WTC11 (cell line): ENCODE measurements at regions not wholly inside any gene's neighbourhood (a gene's known extent, or its start where the extent isn't known, plus 50 kb on each side); places are given as distances from the start of the nearest gene placed in this dataset.
A peak's percentile ranks its signal among the peaks of the same experiment; 100 is the strongest.

Experiments
- ATAC-seq: fragments of 200-7000 bp; cut with Tn5 transposase; 2 replicates; pipeline ENCODE4 v1.10.0; 2021; ENCODE audit warnings: mild to moderate bottlenecking, moderate library complexity
- CTCF ChIA-PET: fragments of 300-600 bp; sonication (Branson Sonifier 250); formaldehyde crosslinking; loops from one replicate; lab custom pipeline; 2021; ENCODE audit warnings: antibody characterized with exemption; lab: Charles Lee
- POLR2A ChIA-PET: fragments of 350-600 bp; sonication (Branson Sonifier 250); formaldehyde crosslinking; loops from one replicate; lab custom pipeline; 2021; ENCODE audit warnings: antibody characterized with exemption; lab: Charles Lee
- DNase-seq: peaks from one replicate; pipeline ENCODE4 v3.0.0; 2021; ENCODE audit warnings: low spot score
- H3K27ac Mint-ChIP-seq: 2 replicates; pipeline ENCODE4 v1.8.0; 2021; ENCODE audit warnings: mixed read lengths
- H3K27me3 Mint-ChIP-seq: 2 replicates; pipeline ENCODE4 v1.8.0; 2021; ENCODE audit warnings: low read depth, mild to moderate bottlenecking, moderate library complexity, mixed read lengths
- H3K36me3 Mint-ChIP-seq: 2 replicates; pipeline ENCODE4 v1.8.0; 2021; ENCODE audit warnings: mixed read lengths
- H3K4me1 Mint-ChIP-seq: 2 replicates; pipeline ENCODE4 v1.8.0; 2022; ENCODE audit warnings: mixed read lengths
- H3K4me3 Mint-ChIP-seq: 2 replicates; pipeline ENCODE4 v1.8.0; 2021; ENCODE audit warnings: mild to moderate bottlenecking, moderate library complexity, mixed read lengths
- H3K9me3 Mint-ChIP-seq: 2 replicates; pipeline ENCODE4 v1.8.0; 2021; ENCODE audit warnings: mixed read lengths
- ATF2 ChIP-seq: sonication (generic); formaldehyde crosslinking; IDR thresholded peaks from 2 replicates; pipeline ENCODE4 v1.8.1; 2022; ENCODE audit warnings: low read depth, missing genetic modification reagents, borderline replicate concordance
- CREM ChIP-seq: sonication (generic); formaldehyde crosslinking; IDR thresholded peaks from 2 replicates; pipeline ENCODE4 v1.8.1; 2022; ENCODE audit warnings: mild to moderate bottlenecking, missing genetic modification reagents, moderate library complexity
- FOXK1 ChIP-seq: sonication (generic); formaldehyde crosslinking; IDR thresholded peaks from 2 replicates; pipeline ENCODE4 v1.8.0; 2022; ENCODE audit warnings: mild to moderate bottlenecking, moderate library complexity, missing genetic modification reagents
- NFE2L1 ChIP-seq: sonication (generic); formaldehyde crosslinking; IDR thresholded peaks from 2 replicates; pipeline ENCODE4 v1.8.1; 2023; ENCODE audit warnings: missing genetic modification reagents
- NR2C2 ChIP-seq: sonication (generic); formaldehyde crosslinking; IDR thresholded peaks from 2 replicates; pipeline ENCODE4 v1.8.0; 2022; ENCODE audit warnings: mild to moderate bottlenecking, missing genetic modification reagents
- NR3C1 ChIP-seq: sonication (generic); formaldehyde crosslinking; conservative IDR thresholded peaks from 2 replicates; pipeline ENCODE4 v1.8.1; 2023; ENCODE audit warnings: low read depth, mild to moderate bottlenecking, missing genetic modification reagents
- PRDM15 ChIP-seq: sonication (generic); formaldehyde crosslinking; IDR thresholded peaks from 2 replicates; pipeline ENCODE4 v1.8.0; 2022; ENCODE audit warnings: missing genetic modification reagents
- PREB ChIP-seq: sonication (generic); formaldehyde crosslinking; IDR thresholded peaks from 2 replicates; pipeline ENCODE4 v1.8.1; 2022; ENCODE audit warnings: mild to moderate bottlenecking, missing genetic modification reagents, moderate library complexity, borderline replicate concordance
- PRRX2 ChIP-seq: fragments of 250-450 bp; sonication (Bioruptor Pico); IDR thresholded peaks from 2 replicates; pipeline ENCODE4 v1.8.0; 2021; ENCODE audit warnings: mild to moderate bottlenecking
- STAT6 ChIP-seq: sonication (generic); formaldehyde crosslinking; conservative IDR thresholded peaks from 2 replicates; pipeline ENCODE4 v1.8.1; 2023; ENCODE audit warnings: mild to moderate bottlenecking, low read depth, missing genetic modification reagents, moderate library complexity
- TEAD1 ChIP-seq: sonication (generic); formaldehyde crosslinking; IDR thresholded peaks from 2 replicates; pipeline ENCODE4 v1.8.0; 2022; ENCODE audit warnings: mild to moderate bottlenecking, missing genetic modification reagents
- ZBTB43 ChIP-seq: sonication (generic); formaldehyde crosslinking; IDR thresholded peaks from 2 replicates; pipeline ENCODE4 v1.8.1; 2023; ENCODE audit warnings: mild to moderate bottlenecking, missing genetic modification reagents
- ZNF416 ChIP-seq: fragments of 250-450 bp; sonication (Bioruptor Pico); IDR thresholded peaks from 2 replicates; pipeline ENCODE4 v1.9.0; 2021; ENCODE audit warnings: mild to moderate bottlenecking, inconsistent platforms
- ZNF423 ChIP-seq: fragments of 250-450 bp; sonication (Bioruptor Pico); IDR thresholded peaks from 2 replicates; pipeline ENCODE4 v2.1.2; 2022; ENCODE audit warnings: mild to moderate bottlenecking, moderate library complexity
- ZNF512 ChIP-seq: sonication (generic); formaldehyde crosslinking; IDR thresholded peaks from 2 replicates; pipeline ENCODE4 v1.8.1; 2022; ENCODE audit warnings: missing genetic modification reagents, borderline replicate concordance
- ZNF532 ChIP-seq: fragments of 250-450 bp; sonication (Bioruptor Pico); IDR thresholded peaks from 2 replicates; pipeline ENCODE4 v1.9.0; 2021; ENCODE audit warnings: mild to moderate bottlenecking, borderline replicate concordance

- no peak for TF ChIP-seq ZNF423 (CRISPR knock-in tag)
- TF ChIP-seq PREB (CRISPR knock-in tag): no peak
- TF ChIP-seq ATF2: no peak
- TF ChIP-seq PRRX2: no peak
- no peak for TF ChIP-seq NR2C2
- TF ChIP-seq CREM (CRISPR knock-in tag): no peak
- TF ChIP-seq ZBTB43: no peak
- no peak for TF ChIP-seq PRDM15
- TF ChIP-seq STAT6 (CRISPR knock-in tag): no peak
These were observed 209.5 kb downstream of the PARM1 start (continued) for GRCh38 chr4:75142382-75142781.

GRCh38 chr4:75141162-75141561 lies 208.2 kb downstream of the PARM1 start:
- DNase-seq (no peak), ATAC-seq (peak; percentile 58; the same call in 1 of the 2 replicates)
- no peaks in the 10 kb centered on the region for H3K27me3 Mint-ChIP-seq
- no peaks in the 10 kb centered on the region for H3K36me3 Mint-ChIP-seq
- no peak overlapping the region for H3K4me3 Mint-ChIP-seq
- peaks cover 15% of the 10 kb centered on the region for H3K4me1 Mint-ChIP-seq
- H3K27ac Mint-ChIP-seq: no peak overlapping the region
- ChIA-PET POLR2A (no interaction called here), CTCF (no interaction called here)
- H3K9me3 Mint-ChIP-seq: no peaks in the 10 kb centered on the region; the same call in 1 of the 2 replicates
- TF ChIP-seq ZNF532 (CRISPR knock-in tag) (no peak), ZNF416 (CRISPR knock-in tag) (no peak), NR3C1 (CRISPR knock-in tag) (no peak), TEAD1 (CRISPR knock-in tag) (no peak), CREM (CRISPR knock-in tag) (no peak), ZNF512 (CRISPR knock-in tag) (no peak), FOXK1 (CRISPR knock-in tag) (no peak), NFE2L1 (CRISPR knock-in tag) (no peak), PRDM15 (no peak)
